Fibroblast of mammary gland (primary cell): ENCODE measurements at regions not wholly inside any gene's neighbourhood (a gene's known extent, or its start where the extent isn't known, plus 50 kb on each side); places are given as distances from the start of the nearest gene placed in this dataset.

ENCODE experiments used
- DNase-seq: peaks from one replicate; pipeline ENCODE4 v3.0.0-alpha.2; 2010; ENCODE audit warnings: low read depth
- H3K4me3 ChIP-seq: 2 replicates; pipeline ENCODE4 v1.5.1; 2011; ENCODE audit warnings: low read depth, mild to moderate bottlenecking, low read length, moderate library complexity; ENCODE audit not compliant: control insufficient read depth
- CTCF ChIP-seq: conservative IDR thresholded peaks from 2 replicates; pipeline ENCODE4 v1.5.1; 2011; ENCODE audit warnings: low read depth, low read length, inconsistent platforms; ENCODE audit not compliant: control insufficient read depth, insufficient read depth

GRCh38 chr14:40487824-40488223, 1055.6 kb upstream of the FBXO33 start:
- no peak overlapping the region for H3K4me3 ChIP-seq
- no peak for DNase-seq
- no peak for TF ChIP-seq CTCF

GRCh38 chr14:40485688-40486087, 1053.5 kb upstream of the FBXO33 start:
- no peak for TF ChIP-seq CTCF
- DNase-seq, result no peak
- H3K4me3 ChIP-seq, result no peak overlapping the region

GRCh38 chr14:40476005-40476404, 1043.8 kb upstream of the FBXO33 start:
- DNase-seq, result no peak
- H3K4me3 ChIP-seq, result no peak overlapping the region
- no peak for TF ChIP-seq CTCF

- no peak for TF ChIP-seq CTCF
- no peak overlapping the region for H3K4me3 ChIP-seq
- no peak for DNase-seq
These were observed 1035.7 kb upstream of the FBXO33 start for GRCh38 chr14:40467969-40468368.

GRCh38 chr14:40464531-40464930, 1032.3 kb upstream of the FBXO33 start:
- H3K4me3 ChIP-seq, result no peak overlapping the region
- no peak for DNase-seq
- no peak for TF ChIP-seq CTCF

- H3K4me3 ChIP-seq, result no peak overlapping the region
- no peak for TF ChIP-seq CTCF
- no peak for DNase-seq
These were observed 1031.7 kb upstream of the FBXO33 start for GRCh38 chr14:40463886-40464285.

GRCh38 chr14:40452674-40453073, 1020.4 kb upstream of the FBXO33 start:
- H3K4me3 ChIP-seq, result no peak overlapping the region
- TF ChIP-seq CTCF, result no peak

More at GRCh38 chr14:40452674-40453073, 1020.4 kb upstream of the FBXO33 start:
- DNase-seq, result no peak
